ENCODE measurements at regions not wholly inside any gene's neighbourhood (a gene's known extent, or its start where the extent isn't known, plus 50 kb on each side); places are given as distances from the start of the nearest gene placed in this dataset.

- intact Hi-C loops (cut with DNase I): no loop called here
- no peak overlapping the region for H3K4me3 ChIP-seq (ENCODE audit: low read length in 3 of 3)
- no peak overlapping the region for H3K9ac ChIP-seq (ENCODE audit: low read length in 3 of 3)
- TF ChIP-seq CTCF (IDR thresholded peaks at IDR 0.05; ENCODE audit: borderline replicate concordance, extremely low read depth, insufficient read depth): no peak
- no peaks in the 10 kb centered on the region for H3K36me3 ChIP-seq (ENCODE audit: control insufficient read depth in 2 of 3, insufficient read depth in 3 of 3, low read length in 3 of 3)
- H3K27ac ChIP-seq (ENCODE audit: low read depth in 2 of 2, low read length in 2 of 2): no peak overlapping the region
- no peaks in the 10 kb centered on the region for H3K27me3 ChIP-seq (ENCODE audit: control insufficient read depth, insufficient read depth, low read length)
- H3K9me3 ChIP-seq (ENCODE audit: control insufficient read depth in 2 of 3, insufficient read depth in 1 of 3, low read length in 3 of 3): no peaks in the 10 kb centered on the region
- DNase-seq (no peak), FAIRE-seq (no peak)
- H3K4me1 ChIP-seq (ENCODE audit: control insufficient read depth in 2 of 3, insufficient read depth in 2 of 3, low read depth in 1 of 3, low read length in 3 of 3): no peaks in the 10 kb centered on the region
Measured at GRCh38 chr1:98018074-98018473, 97.2 kb upstream of the DPYD start.

- Histone ChIP-seq H3K9me3 (ENCODE audit: control insufficient read depth in 2 of 3, insufficient read depth in 1 of 3, low read length in 3 of 3) (no peaks in the 10 kb centered on the region), H3K36me3 (ENCODE audit: control insufficient read depth in 2 of 3, insufficient read depth in 3 of 3, low read length in 3 of 3) (no peaks in the 10 kb centered on the region), H3K27ac (ENCODE audit: low read depth in 2 of 2, low read length in 2 of 2) (no peak overlapping the region), H3K9ac (ENCODE audit: low read length in 3 of 3) (no peak overlapping the region), H3K4me1 (ENCODE audit: control insufficient read depth in 2 of 3, insufficient read depth in 2 of 3, low read depth in 1 of 3, low read length in 3 of 3) (no peaks in the 10 kb centered on the region), H3K4me3 (ENCODE audit: low read length in 3 of 3) (no peak overlapping the region), H3K27me3 (ENCODE audit: control insufficient read depth, insufficient read depth, low read length) (no peaks in the 10 kb centered on the region)
- DNase-seq (no peak), FAIRE-seq (no peak)
- TF ChIP-seq CTCF (IDR thresholded peaks at IDR 0.05; ENCODE audit: borderline replicate concordance, extremely low read depth, insufficient read depth): no peak
- intact Hi-C loops (cut with DNase I): no loop called here
Measured at GRCh38 chr1:98017184-98017583, 96.3 kb upstream of the DPYD start.

GRCh38 chr1:98008373-98008772, 87.5 kb upstream of the DPYD start:
- no peaks in the 10 kb centered on the region for H3K27me3 ChIP-seq (ENCODE audit: control insufficient read depth, insufficient read depth, low read length)
- H3K27ac ChIP-seq (ENCODE audit: low read depth in 2 of 2, low read length in 2 of 2): no peak overlapping the region
- no peak overlapping the region for H3K9ac ChIP-seq (ENCODE audit: low read length in 3 of 3)
- no peak for DNase-seq
- no peaks in the 10 kb centered on the region for H3K36me3 ChIP-seq (ENCODE audit: control insufficient read depth in 2 of 3, insufficient read depth in 3 of 3, low read length in 3 of 3)
- no peak for TF ChIP-seq CTCF (IDR thresholded peaks at IDR 0.05; ENCODE audit: borderline replicate concordance, extremely low read depth, insufficient read depth)
- H3K4me1 ChIP-seq (ENCODE audit: control insufficient read depth in 2 of 3, insufficient read depth in 2 of 3, low read depth in 1 of 3, low read length in 3 of 3): no peaks in the 10 kb centered on the region
- no peak overlapping the region for H3K4me3 ChIP-seq (ENCODE audit: low read length in 3 of 3)
- FAIRE-seq: no peak
- no peaks in the 10 kb centered on the region for H3K9me3 ChIP-seq (ENCODE audit: control insufficient read depth in 2 of 3, insufficient read depth in 1 of 3, low read length in 3 of 3)
- intact Hi-C loops (cut with DNase I): no loop called here

GRCh38 chr1:98005326-98006010, 84.6 kb upstream of the DPYD start:
- Histone ChIP-seq H3K36me3 (ENCODE audit: control insufficient read depth in 2 of 3, insufficient read depth in 3 of 3, low read length in 3 of 3) (no peaks in the 10 kb centered on the region), H3K9me3 (ENCODE audit: control insufficient read depth in 2 of 3, insufficient read depth in 1 of 3, low read length in 3 of 3) (no peaks in the 10 kb centered on the region), H3K9ac (ENCODE audit: low read length in 3 of 3) (no peak overlapping the region), H3K4me1 (ENCODE audit: control insufficient read depth in 2 of 3, insufficient read depth in 2 of 3, low read depth in 1 of 3, low read length in 3 of 3) (no peaks in the 10 kb centered on the region), H3K27ac (ENCODE audit: low read depth in 2 of 2, low read length in 2 of 2) (no peak overlapping the region), H3K27me3 (ENCODE audit: control insufficient read depth, insufficient read depth, low read length) (no peaks in the 10 kb centered on the region), H3K4me3 (ENCODE audit: low read length in 3 of 3) (no peak overlapping the region)
- FAIRE-seq (no peak), DNase-seq (no peak)
- intact Hi-C loops (cut with DNase I): no loop called here
- no peak for TF ChIP-seq CTCF (IDR thresholded peaks at IDR 0.05; ENCODE audit: borderline replicate concordance, extremely low read depth, insufficient read depth)

Data from kidney (tissue), 13 donors.